IPS DF 6.9 (cell line): ENCODE measurements at regions not wholly inside any gene's neighbourhood (a gene's known extent, or its start where the extent isn't known, plus 50 kb on each side); places are given as distances from the start of the nearest gene placed in this dataset.

Experiments
- DNase-seq: peaks from one replicate; pipeline ENCODE4 v3.0.0-alpha.2; 2013; ENCODE audit warnings: low read depth, low spot score
- H3K27ac ChIP-seq: one replicate; pipeline ENCODE4 v1.5.1; 2013; ENCODE audit warnings: low read length, control low read depth
- H3K27me3 ChIP-seq: 2 replicates; pipeline ENCODE4 v1.6.1; 2013; ENCODE audit warnings: mild to moderate bottlenecking, low read length; ENCODE audit not compliant: control insufficient read depth, insufficient read depth
- H3K36me3 ChIP-seq: 2 replicates; pipeline ENCODE4 v1.6.1; 2013; ENCODE audit warnings: low read length; ENCODE audit not compliant: control insufficient read depth, insufficient read depth
- H3K4me1 ChIP-seq: 2 replicates; pipeline ENCODE4 v1.6.1; 2013; ENCODE audit warnings: low read length; ENCODE audit not compliant: control insufficient read depth, insufficient read depth
- H3K4me3 ChIP-seq: 2 replicates; pipeline ENCODE4 v1.5.1; 2013; ENCODE audit warnings: mild to moderate bottlenecking, low read length
- H3K9me3 ChIP-seq: 2 replicates; pipeline ENCODE4 v1.6.1; 2013; ENCODE audit warnings: low read length, inconsistent platforms; ENCODE audit not compliant: control insufficient read depth, insufficient read depth
- WGBS: extraction: QIAGEN DNeasy Blood & Tissue Kit; methylation state at CpG from one replicate; pipeline ENCODE4 v1.1.7; 2013; ENCODE audit warnings: mixed read lengths, missing lambda C conversion rate; ENCODE audit not compliant: insufficient read length, insufficient coverage; 5-methylcytosine and 5-hydroxymethylcytosine counted together

- WGBS = no CpG with 5 or more reads among the region's 7 CpGs
- Histone ChIP-seq H3K27ac (no peak overlapping the region), H3K9me3 (no peaks in the 10 kb centered on the region), H3K27me3 (no peaks in the 10 kb centered on the region), H3K4me3 (no peak overlapping the region), H3K36me3 (no peaks in the 10 kb centered on the region), H3K4me1 (no peaks in the 10 kb centered on the region)
- peak; percentile 35 for DNase-seq
Measured at GRCh38 chr15:59751552-59752413, 62.7 kb upstream of the BNIP2 start.

GRCh38 chr15:59746777-59747176 lies 57.7 kb upstream of the BNIP2 start:
- Histone ChIP-seq H3K27me3 (no peaks in the 10 kb centered on the region), H3K4me3 (no peak overlapping the region), H3K27ac (no peak overlapping the region), H3K4me1 (no peaks in the 10 kb centered on the region), H3K36me3 (no peaks in the 10 kb centered on the region), H3K9me3 (no peaks in the 10 kb centered on the region)
- no CpG with 5 or more reads among the region's 8 CpGs for WGBS
- no peak for DNase-seq

- Histone ChIP-seq H3K9me3 (no peaks in the 10 kb centered on the region), H3K4me3 (no peak overlapping the region), H3K4me1 (no peaks in the 10 kb centered on the region; the same call in 1 of the 2 replicates), H3K36me3 (no peaks in the 10 kb centered on the region), H3K27me3 (no peaks in the 10 kb centered on the region), H3K27ac (no peak overlapping the region)
- no peak for DNase-seq
- WGBS = no CpG with 5 or more reads among the region's 12 CpGs
Measured at GRCh38 chr15:59741274-59741906, 52.3 kb upstream of the BNIP2 start.

- no peak for DNase-seq
- no peaks in the 10 kb centered on the region for H3K27me3 ChIP-seq
- no peak overlapping the region for H3K27ac ChIP-seq
- no peaks in the 10 kb centered on the region for H3K36me3 ChIP-seq
- no CpG with 5 or more reads among the region's 15 CpGs for WGBS
- H3K4me3 ChIP-seq = no peak overlapping the region
- H3K9me3 ChIP-seq = no peaks in the 10 kb centered on the region
- no peaks in the 10 kb centered on the region; the same call in 1 of the 2 replicates for H3K4me1 ChIP-seq
Measured at GRCh38 chr15:59739557-59740186, 50.6 kb upstream of the BNIP2 start.
